ENCODE measurements at regions not wholly inside any gene's neighbourhood (a gene's known extent, or its start where the extent isn't known, plus 50 kb on each side); places are given as distances from the start of the nearest gene placed in this dataset.
"Not testable (repeated sequence)": the region's sequence is repeated elsewhere in the genome, so short reads cannot be mapped to it uniquely, and the experiment has no call there.

DNA sequence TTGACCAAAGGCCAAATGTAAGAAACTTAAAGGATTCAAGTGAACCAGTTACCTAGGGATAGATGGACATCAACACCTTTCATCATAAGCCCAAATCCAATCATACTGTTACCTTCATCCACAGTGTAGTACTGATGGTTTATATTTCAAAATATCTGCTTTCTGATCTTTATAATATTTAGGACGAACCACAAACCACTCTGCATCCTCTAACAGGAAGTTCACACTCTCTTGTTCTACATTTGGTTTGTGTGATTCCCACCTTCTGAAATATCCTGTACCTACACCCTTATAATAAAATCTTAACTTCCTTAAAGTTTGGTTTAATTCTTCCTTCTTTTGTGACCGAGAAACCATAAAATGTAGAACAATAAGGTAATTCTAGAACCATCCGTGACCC is 535.7 kb upstream of the CHAC2 start:
- POLR2A ChIA-PET = no interaction called here
- CTCF ChIA-PET = no interaction called here

DNA sequence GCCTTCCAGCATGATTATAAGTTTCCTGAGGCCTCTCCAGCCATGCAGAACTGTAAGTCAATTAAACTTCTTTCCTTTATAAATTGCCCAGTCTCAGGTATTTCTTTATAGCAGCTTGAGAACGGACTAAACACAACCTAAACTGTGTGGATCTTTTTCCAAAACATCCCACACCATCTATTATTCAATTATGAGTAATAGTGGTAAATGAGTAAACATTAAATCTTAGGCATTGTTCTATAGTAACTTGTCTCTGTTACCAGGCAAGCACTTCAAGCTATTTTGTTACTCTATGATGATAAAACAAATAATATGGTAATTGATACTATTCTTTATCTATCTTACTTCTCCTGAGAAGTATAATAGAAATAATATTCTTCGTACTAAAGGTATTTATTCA is 536.9 kb upstream of the CHAC2 start:
- POLR2A ChIA-PET = no interaction called here

DNA sequence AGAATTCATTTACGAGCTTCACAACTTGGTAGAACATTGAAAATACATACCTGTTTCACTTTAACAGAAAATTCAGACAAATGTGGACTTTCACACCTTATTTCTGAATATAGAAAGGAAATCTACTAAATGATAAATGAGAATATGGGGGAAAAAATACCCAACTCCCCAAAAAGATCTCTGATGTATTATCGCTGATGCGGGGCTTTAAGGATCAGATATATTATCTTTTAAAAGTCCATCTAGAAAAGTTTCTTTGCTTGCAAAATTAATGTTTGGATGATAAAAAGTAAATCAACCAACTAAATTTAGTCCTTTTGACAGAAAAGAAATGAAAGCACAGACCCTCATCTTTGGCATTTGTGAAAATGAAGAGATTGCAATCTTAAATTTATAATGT is 540.1 kb upstream of the CHAC2 start:
- ChIA-PET CTCF (no interaction called here), POLR2A (no interaction called here)

More for the DNA sequence above, 536.9 kb upstream of the CHAC2 start:
- CTCF ChIA-PET = no interaction called here

DNA sequence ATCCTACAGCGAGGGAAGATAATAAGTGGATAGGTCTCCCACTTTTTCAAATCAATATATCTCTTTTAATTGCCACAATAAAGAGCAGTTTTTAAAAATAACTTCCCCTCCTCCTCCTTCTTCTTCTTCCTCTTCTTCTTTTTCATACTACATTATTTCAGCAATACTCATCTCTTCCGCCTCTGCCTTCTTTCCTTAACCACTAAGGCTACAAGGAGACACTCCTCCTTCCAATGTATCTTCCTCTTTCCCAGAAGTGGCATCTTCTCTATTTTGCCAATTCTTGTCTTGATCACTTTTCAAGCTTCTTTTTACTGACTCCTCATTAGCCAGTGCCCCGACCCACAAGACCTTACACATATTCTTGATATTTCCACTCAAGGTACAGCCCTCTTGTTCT is 546.6 kb upstream of the CHAC2 start:
- POLR2A ChIA-PET = no interaction called here

DNA sequence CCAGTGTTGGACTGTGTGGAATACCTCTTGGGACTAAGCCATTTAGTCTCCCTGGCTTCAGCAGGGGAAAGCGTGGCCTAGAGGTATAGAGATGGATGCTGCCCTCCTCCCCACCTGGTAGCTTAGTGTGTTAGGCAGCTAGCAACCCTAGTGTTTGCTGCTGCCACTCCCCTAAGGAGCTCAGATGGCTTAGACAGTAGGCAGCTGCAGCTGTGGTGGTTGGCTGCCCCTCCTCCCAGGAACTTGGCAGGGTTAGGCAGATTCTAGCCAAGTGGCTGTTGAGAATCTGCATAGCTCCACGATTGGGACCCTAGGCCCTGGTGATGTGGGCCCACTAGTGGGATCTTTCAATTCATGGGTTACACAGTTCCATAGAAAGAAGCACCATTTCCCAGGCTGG is 550.4 kb upstream of the CHAC2 start:
- ChIA-PET CTCF (no interaction called here), POLR2A (no interaction called here)

More for the DNA sequence above, 546.6 kb upstream of the CHAC2 start:
- CTCF ChIA-PET = no interaction called here

DNA sequence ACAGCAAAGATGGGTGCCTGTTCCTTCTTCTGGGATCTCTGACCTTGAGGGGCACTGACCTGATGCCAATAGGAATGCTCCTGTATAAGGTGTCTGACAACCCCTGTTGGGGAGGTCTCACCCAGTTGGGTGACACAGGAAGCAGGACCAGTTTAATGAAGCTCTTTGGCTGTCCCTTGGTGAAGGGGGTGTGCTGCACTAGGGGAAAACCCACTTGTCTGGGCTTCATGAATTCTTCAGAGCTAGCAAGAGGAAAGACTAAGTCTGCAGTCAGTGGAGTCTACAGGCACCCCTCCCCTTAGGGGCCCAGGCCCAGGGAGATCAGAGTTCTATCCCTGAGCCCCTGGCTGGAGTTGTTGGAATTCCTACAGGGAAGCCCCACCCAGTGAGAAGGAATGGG is 550.8 kb upstream of the CHAC2 start:
- ChIA-PET POLR2A (no interaction called here), CTCF (no interaction called here)

DNA sequence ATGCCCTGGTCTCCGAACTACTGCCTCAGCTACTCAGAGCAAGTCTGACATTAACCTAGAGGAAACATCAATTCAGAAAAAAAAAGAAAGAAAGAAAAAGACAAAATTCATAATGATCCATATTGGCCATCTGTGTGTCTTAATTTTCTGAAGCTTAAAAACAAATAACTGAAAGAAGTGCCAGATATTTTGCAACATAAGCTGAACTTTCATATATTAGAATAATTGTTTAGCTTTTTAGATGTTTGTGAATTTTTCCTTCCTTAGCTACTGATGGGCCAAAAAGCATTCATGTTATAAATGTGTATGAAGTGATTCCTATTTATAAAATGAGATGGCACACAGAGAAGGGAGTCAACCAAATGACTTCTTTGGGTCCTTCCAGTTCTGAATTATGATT is 555.0 kb upstream of the CHAC2 start:
- CTCF ChIA-PET = no interaction called here
- POLR2A ChIA-PET = no interaction called here

DNA sequence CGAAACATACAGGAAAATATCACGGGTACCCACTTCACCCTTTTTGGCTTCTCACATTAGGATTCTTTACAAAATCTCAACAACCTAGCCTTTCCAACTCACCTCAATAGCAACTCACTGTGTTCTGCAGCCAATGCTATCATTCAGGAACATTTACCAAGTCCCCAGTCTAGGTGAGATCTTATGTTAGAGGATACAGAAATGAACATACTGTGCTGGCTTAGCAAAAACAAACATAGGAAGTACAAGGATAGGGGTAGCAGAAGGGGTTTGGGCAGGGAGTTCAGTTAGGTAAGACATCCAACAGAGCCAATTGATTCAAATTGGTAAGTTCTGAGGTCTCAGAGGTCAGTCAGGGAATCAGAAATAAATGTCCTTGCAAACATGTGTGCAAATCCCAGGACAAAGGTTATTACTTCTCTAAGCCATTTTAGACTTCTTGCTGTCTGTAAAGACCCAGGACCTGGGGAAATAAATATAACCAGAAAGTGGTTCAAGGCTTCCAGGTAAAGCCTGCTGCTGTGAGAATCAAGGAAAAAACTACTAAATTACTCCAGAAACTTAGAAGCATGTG is 556.3 kb upstream of the CHAC2 start:
- POLR2A ChIA-PET = no interaction called here
- CTCF ChIA-PET = no interaction called here

DNA sequence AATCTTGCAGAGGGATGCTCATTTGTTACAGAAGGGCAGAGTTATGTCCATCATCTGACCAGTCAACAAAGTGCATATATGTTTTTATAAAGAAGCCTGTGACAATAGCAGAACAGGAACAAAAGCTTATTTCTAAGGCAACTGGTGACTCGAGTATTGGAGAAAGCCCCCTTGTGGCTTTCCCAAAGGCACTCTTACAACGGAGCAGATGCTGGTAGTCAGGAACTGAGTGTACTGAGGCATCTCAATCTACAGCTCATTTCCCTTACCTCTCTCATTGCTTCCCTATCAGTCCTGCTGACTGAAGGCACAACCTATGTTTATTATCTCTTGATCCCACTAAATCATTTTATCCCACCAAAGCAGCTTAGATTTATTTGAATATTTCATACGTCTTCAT is 557.1 kb upstream of the CHAC2 start:
- ChIA-PET CTCF (no interaction called here), POLR2A (no interaction called here)

DNA sequence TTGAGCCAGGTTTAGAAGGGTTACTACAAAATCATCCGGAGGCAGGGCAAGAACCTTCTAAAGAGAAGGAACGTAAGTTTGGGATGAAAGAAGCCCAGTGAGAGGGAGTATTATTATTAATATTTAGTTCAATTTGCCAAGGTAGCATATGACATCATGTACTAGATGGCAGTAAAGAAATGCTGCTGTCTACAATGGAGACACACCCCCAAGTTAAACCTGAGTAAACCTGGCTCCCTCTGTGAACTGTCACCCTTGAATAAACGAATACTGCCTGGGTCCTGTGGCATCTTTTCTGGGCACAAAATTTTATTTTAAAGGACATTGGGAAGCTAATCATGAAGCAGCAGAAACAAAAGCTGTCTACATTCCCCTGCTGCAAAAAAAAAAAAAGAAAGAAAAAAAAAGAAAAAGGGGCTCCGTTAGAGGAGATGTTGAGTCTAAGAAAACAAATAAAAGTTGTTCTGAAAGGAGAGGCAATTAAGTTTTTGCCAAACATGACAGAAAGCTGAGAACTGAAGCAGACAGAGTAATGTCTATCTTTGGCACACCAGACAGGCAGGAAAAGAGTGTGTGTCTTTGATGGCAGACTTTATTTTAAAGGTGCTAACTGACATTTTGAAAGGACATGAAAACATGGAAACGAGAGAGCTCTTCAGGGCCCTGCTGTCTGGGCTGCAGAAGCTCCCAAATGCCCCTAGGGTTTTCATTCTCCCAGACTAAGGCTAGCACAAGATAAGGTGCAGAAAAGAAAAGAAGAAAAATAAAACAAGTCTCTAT is 557.7 kb upstream of the CHAC2 start:
- ChIA-PET POLR2A (interaction anchor here (0.6 kb wide), 1 partner anchor 20 kb away, joined by 8 read pairs; no protein-coding TSS in a partner anchor), CTCF (interaction anchor here (1.0 kb wide), 1 partner anchor 49 kb away, joined by 3 read pairs; no protein-coding TSS in a partner anchor)

DNA sequence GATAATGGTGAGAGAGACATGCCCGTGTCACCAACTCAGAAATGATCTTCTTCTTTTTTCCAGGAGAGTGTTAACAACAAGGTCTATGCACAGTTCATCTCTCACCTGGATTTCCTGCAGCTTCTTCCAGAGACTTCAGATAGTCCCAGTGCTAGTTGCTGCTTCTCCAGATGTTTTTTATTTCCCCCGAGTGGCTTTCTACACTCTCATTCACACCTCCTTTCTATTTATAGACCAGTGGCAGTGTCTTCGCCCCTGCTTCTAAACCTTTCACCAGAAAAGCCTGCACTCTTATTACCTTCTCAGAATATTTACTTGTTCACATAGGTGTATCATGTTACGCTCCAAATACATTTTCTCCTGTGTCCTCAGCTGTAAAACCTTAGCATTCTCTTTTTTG is 558.8 kb upstream of the CHAC2 start:
- ChIA-PET POLR2A (no interaction called here), CTCF (interaction anchor here (1.0 kb wide), 1 partner anchor 50 kb away, joined by 3 read pairs; no protein-coding TSS in a partner anchor)

DNA sequence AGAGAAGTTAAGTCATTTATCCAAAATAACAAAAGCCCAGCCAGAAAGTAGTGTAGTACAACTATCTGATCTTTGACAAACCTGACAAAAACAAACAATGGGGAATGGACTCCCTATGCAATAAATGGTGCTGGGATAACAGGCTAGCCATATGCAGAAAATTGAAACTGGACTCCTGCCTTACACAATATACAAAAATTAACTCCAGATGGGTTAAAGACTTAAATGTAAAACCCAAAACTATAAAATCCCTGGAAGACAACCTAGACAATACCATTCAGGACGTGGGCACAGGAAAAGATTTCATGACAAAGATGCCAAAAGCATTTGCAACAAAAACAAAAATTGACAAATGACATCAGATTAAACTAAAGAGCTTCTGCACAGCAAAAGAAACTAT is 561.4 kb upstream of the CHAC2 start:
- POLR2A ChIA-PET, CTCF ChIA-PET: not testable (repeated sequence)

DNA sequence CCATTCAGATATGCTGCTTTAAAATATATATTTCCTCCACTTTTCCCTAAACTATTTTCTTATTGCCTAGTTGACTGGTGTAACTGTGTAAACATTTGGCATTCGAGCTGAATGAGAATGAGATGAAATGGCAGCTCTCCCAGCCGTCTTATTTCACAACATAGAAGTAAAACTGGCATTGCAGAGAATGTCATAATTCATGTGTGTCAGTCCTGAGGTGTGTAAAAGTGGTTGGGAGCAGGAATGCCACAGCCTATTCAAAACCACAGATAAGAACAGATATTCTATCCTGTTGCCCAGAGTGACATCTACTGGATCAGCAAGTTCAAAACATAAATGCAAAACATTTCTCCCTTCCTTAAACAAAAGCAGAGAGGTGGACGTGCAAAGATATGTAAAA is 565.5 kb upstream of the CHAC2 start:
- CTCF ChIA-PET = no interaction called here
- POLR2A ChIA-PET = no interaction called here

DNA sequence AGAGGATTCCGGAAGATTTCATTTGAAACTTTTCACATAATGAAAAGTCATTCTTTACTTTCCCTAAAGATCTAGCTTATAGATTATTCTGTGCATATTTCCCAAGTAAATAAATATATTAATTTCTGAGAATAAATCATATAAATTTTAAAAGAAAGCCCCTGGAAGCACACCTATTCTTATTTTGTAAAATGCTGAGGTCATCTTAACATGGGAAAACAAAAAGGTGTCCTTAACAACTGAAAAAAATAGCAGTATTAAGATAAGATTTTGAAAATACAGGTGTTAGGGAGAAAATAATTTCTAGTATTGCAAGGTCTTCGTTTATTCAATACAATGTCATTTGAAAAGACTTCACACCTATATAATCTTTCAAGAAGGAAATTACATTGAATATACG is 567.5 kb upstream of the CHAC2 start:
- ChIA-PET POLR2A (no interaction called here), CTCF (no interaction called here)

DNA sequence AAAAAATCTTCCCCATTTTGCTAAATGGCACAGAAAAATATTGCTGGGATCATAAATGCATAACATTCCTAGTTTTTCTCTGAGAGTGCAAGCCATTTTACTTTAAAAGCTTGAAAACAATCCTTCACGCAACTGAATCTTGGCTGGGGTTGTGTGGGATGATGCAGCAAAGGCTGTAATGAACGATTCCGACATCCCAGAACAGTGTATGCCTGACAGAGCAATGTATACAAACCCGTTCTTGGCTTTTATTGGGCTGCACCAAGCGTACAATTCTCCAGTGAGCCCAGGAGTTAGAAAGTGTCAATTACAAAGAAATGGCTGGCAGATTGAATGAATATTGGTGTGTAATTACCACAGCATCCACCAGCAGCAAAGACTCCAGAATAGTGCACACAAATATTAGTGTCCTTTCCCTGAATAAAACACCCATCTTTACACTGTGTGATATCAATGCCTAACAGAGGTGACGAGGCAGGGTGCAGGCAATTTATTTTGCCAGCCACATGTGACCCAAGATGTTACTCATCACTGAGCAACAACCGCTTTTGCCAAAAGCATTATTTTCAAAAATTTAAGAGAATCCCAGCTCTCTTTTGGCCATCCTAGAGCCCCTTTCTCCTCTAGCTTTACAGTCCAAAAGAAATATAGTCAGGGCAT is 578.6 kb upstream of the CHAC2 start:
- ChIA-PET POLR2A (no interaction called here), CTCF (no interaction called here)

DNA sequence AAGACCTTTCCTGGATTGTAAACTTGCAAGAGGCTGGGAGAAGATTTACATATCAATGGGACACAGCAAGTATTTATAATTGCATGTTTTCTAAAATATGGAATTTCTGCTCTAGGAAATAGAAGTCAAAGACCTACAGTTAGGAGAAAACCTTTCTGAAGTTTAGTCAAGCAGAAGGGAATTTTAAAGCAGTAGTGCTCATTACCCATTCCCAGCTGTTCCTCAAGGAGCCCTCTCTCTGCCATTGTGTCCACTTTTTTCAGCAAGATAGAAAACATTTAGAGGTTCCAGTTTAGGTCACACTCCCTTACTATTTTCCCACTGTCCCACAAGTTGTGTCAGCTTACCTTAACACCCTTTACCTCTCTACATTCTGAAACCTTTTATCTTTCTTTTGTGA is 584.0 kb upstream of the CHAC2 start:
- POLR2A ChIA-PET = no interaction called here
- CTCF ChIA-PET = no interaction called here

DNA sequence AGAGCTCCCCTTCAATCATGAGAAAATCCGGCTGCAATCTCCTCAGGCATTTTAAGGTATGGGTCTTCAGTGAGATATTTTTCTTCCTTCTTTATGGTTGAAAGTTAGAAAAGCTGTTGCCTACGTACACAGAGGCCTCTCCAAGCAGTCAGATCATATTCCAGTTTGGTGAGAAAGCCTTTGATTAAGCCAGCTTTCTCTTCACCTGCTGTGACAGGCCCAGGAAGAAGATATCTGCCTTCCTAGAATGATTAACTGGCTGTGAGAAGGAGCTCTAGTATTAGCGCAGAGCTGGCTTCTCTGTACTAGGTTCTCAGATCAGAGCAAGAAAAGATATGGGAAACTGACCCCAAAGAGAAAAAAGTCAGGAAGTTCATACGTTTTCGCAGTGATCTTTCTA is 585.0 kb upstream of the CHAC2 start:
- ChIA-PET CTCF (no interaction called here), POLR2A (no interaction called here)

DNA sequence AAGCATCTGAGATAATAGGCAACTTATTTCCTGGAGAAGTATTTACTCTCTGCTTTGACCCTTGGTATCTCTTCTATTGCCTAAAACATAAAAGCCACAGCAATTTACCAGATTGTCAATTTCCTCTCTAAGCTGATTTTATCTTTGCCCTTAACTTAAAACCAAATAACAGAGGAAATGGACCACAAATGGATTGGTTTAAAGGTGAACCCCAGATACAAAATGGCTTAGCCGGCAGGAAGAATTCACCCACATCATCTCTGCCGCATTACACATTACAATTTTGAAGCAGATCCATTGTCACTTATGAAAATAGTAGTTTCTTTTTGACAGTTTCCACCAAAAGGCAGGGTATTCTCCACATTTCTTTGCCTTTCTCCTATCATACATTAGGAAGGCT is 585.8 kb upstream of the CHAC2 start:
- ChIA-PET CTCF (no interaction called here), POLR2A (no interaction called here)

DNA sequence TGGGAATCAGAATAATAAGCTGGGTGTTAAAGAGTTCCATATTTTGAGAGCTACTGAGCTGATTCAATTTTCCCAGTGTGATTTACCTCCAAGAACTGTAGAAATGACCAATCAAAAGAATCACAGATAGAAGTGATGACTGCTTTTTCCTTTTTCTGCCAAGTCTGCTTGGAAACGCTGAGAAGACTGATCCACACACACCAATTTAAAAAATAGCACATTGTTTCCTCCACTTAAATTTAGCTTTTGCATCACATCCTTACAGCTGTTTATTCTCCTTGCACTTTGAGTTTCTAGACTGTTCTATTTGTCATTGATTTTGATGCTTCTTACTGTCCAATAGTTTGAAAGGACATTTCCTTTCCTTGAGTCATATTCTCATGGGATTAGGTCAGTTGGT is 590.3 kb upstream of the CHAC2 start:
- POLR2A ChIA-PET = no interaction called here

DNA sequence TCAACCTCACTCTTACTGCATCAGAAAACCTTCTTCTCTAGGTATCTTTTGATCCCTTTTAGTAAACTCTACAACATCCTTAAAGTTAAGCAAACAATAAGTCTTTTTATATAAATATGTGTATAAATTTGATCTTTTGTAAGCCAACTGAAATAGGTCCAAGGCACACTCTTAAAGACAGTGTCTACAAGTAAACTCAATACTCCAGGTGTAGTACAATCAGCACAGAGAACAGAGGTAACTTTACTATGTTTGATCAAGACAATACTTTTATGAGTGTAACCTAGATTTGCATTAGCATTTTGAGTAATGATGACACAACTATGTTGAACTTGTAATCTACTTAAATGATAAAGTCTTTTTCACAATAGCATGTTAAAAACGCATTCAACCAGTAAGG is 593.1 kb upstream of the CHAC2 start:
- CTCF ChIA-PET = no interaction called here

More for the DNA sequence above, 590.3 kb upstream of the CHAC2 start:
- CTCF ChIA-PET = no interaction called here

DNA sequence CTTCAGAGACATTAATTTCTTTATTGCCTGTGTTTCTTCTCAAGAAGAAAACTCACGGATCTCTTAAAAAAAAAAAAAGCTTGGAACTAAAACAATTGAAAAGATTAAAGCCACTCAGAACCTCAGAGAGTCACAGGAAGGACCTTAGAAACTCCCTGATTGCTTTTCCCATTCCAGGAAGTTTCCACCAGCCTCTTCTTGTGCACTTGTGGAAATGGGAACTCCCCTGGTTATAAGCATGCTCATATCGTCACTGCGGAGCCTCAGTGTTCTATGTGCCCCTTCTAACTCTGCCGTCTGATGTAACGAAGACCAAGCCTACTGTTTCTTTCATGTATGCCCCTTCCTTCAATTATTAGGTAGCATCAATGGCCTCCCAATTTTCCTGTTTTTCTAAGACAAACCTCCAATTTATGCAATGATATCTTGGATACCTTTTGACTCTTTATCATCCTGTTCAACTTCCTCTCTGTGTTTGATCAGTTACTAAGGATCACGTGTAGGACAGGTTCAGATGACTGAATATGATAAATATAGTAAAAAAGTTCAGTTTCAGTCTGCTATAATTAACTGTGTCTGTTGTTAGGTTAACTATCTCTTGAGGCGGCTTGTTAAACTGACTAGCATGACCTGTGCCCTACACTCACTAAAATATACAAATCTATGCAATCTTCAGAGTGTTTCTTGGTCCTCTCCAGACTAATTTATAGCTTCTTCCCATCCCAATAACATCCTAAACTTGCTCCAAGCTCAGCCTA is 593.7 kb upstream of the CHAC2 start:
- ChIA-PET CTCF (no interaction called here), POLR2A (no interaction called here)

More for the DNA sequence above, 593.1 kb upstream of the CHAC2 start:
- POLR2A ChIA-PET = no interaction called here

All from activated CD8-positive, alpha-beta memory T cell treated with anti-CD3 and anti-CD28 coated beads for 36 hours (primary cell).